ENCODE measurements at regions not wholly inside any gene's neighbourhood (a gene's known extent, or its start where the extent isn't known, plus 50 kb on each side); places are given as distances from the start of the nearest gene placed in this dataset.
"Not testable (repeated sequence)": the region's sequence is repeated elsewhere in the genome, so short reads cannot be mapped to it uniquely, and the experiment has no call there.

DNA sequence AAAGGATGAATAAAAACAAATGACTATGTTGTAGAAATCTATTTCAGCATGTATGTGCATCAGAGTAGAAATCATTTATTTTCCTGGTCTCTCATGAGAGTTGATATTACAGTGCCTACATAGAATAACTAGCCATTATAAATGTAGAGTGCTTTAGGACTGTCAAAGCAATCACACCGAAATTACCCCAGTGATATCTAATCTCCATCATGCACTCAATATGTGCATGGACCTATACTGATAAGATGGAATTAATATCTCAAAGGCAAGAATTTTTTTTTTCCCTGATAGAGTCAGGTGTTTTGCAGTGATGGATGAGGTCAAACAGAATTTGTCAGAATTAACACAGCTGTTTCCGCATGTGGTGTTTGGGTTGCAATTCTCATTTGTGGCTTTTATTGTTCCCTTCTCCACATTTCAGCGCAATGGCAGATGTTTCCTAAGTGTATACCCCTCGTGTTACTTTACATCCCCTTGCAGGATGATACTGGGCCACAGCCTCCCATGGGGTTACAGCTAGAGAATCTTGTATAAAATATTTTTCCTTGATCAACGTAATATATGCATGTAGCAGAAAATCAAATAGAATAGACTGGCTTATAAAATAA lies 298.8 kb downstream of the RASEF start:
- Mint-ChIP-seq H3K4me3 (no peak overlapping the region), H3K27me3 (ENCODE audit: insufficient read depth) (no peaks in the 10 kb centered on the region; the same call in 1 of the 2 replicates), H3K4me1 (ENCODE audit: low read depth) (no peaks in the 10 kb centered on the region), H3K9me3 (peaks cover 33% of the 10 kb centered on the region), H3K36me3 (ENCODE audit: low read depth) (no peaks in the 10 kb centered on the region), H3K27ac (no peak overlapping the region)
- DNase-seq: no peak
- TF ChIP-seq, protein P1, sequence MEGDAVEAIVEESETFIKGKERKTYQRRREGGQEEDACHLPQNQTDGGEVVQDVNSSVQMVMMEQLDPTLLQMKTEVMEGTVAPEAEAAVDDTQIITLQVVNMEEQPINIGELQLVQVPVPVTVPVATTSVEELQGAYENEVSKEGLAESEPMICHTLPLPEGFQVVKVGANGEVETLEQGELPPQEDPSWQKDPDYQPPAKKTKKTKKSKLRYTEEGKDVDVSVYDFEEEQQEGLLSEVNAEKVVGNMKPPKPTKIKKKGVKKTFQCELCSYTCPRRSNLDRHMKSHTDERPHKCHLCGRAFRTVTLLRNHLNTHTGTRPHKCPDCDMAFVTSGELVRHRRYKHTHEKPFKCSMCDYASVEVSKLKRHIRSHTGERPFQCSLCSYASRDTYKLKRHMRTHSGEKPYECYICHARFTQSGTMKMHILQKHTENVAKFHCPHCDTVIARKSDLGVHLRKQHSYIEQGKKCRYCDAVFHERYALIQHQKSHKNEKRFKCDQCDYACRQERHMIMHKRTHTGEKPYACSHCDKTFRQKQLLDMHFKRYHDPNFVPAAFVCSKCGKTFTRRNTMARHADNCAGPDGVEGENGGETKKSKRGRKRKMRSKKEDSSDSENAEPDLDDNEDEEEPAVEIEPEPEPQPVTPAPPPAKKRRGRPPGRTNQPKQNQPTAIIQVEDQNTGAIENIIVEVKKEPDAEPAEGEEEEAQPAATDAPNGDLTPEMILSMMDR (IDR thresholded peaks at IDR 0.05): no peak

DNA sequence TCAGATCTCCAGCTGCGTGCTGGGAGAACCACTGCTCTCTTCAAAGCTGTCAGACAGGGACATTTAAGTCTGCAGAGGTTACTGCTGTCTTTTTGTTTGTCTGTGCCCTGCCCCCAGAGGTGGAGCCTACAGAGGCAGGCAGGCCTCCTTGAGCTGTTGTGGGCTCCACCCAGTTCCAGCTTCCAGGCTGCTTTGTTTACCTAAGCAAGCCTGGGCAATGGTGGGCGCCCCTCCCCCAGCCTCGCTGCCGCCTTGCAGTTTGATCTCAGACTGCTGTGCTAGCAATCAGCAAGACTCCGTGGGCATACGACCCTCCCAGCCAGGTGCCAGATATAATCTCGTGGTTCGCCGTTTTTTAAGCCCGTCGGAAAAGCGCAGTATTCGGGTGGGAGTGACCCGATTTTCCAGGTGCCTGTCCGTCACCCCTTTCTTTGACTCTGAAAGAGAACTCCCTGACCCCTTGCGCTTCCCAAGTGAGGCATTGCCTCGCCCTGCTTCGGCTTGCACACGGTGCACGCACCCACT lies 288.2 kb downstream of the RASEF start:
- not testable (repeated sequence) for H3K4me3 Mint-ChIP-seq; H3K4me1 Mint-ChIP-seq (ENCODE audit: low read depth); DNase-seq; H3K27me3 Mint-ChIP-seq (ENCODE audit: insufficient read depth); H3K36me3 Mint-ChIP-seq (ENCODE audit: low read depth); H3K27ac Mint-ChIP-seq
- peaks cover 19% of the 10 kb centered on the region for H3K9me3 Mint-ChIP-seq

DNA sequence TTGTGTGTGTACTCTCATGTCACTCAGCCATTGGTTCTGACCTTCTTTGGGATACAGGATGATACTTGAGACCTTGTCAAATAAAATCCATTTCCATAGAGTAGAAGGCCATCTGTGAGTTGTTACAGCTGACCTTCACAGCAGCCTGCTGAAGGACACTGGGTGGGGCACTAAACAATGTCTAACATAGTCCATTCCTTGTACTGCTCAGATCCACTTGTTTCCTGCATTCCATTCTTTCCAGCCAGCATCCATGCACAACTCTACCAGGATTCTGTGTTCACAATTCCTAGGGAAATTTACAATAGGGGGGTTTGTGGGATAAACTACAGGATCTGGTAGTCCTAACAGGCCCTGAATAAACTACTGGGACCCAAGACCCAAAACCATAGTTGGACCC lies 286.4 kb downstream of the RASEF start:
- Mint-ChIP-seq H3K27me3 (ENCODE audit: insufficient read depth) (no peaks in the 10 kb centered on the region; the same call in none of the 2 replicates), H3K4me1 (ENCODE audit: low read depth) (no peaks in the 10 kb centered on the region), H3K4me3 (no peak overlapping the region), H3K27ac (no peak overlapping the region), H3K9me3 (peaks cover 19% of the 10 kb centered on the region), H3K36me3 (ENCODE audit: low read depth) (no peaks in the 10 kb centered on the region)
- no peak for DNase-seq
- TF ChIP-seq, protein P1 (IDR thresholded peaks at IDR 0.05): no peak

DNA sequence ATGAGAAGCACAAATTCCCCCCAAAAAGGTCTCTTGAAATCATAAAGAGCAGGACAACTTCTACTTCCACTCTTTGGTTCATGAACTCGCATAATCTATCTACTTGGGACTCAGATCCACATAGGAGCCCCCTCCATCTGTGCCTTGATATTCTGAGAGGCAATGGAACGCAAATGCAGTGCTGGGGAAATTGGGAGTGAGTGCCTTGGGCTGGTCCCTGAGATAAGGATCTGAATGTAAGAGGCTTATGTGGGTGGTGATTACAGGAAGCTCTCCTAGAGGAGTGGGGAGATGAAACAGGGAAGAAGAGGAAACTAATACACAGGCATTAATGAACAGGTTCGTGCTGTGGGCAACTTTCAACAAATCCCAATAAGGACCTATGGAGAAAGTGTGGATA lies 285.6 kb downstream of the RASEF start:
- Mint-ChIP-seq H3K27ac (no peak overlapping the region), H3K4me1 (ENCODE audit: low read depth) (no peaks in the 10 kb centered on the region), H3K36me3 (ENCODE audit: low read depth) (no peaks in the 10 kb centered on the region), H3K4me3 (no peak overlapping the region), H3K9me3 (peaks cover 19% of the 10 kb centered on the region), H3K27me3 (ENCODE audit: insufficient read depth) (no peaks in the 10 kb centered on the region; the same call in none of the 2 replicates)
- TF ChIP-seq, protein P1 (IDR thresholded peaks at IDR 0.05): no peak
- DNase-seq: no peak

DNA sequence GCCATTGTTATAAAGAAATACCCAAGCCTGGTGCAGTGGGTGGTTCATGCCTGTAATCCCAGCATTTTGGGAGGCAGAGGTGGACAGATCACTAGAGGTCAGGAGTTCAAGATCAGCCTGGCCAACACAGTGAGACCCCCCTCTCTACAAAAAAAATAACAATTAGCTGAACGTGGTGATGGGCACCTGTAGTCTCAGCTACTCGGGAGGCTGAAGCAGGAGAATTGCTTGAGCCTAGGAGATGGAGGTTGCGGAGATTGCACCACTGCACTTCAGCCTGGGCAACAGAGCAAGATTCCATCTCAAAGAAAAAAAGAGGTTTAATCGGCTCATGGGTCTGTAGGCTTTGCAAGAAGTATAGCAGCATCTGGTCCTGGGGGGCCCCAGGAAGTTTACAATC lies 284.0 kb downstream of the RASEF start:
- not testable (repeated sequence) for H3K4me3 Mint-ChIP-seq; H3K27ac Mint-ChIP-seq; H3K27me3 Mint-ChIP-seq (ENCODE audit: insufficient read depth); DNase-seq; H3K4me1 Mint-ChIP-seq (ENCODE audit: low read depth); H3K36me3 Mint-ChIP-seq (ENCODE audit: low read depth)
- peaks cover 19% of the 10 kb centered on the region for H3K9me3 Mint-ChIP-seq

DNA sequence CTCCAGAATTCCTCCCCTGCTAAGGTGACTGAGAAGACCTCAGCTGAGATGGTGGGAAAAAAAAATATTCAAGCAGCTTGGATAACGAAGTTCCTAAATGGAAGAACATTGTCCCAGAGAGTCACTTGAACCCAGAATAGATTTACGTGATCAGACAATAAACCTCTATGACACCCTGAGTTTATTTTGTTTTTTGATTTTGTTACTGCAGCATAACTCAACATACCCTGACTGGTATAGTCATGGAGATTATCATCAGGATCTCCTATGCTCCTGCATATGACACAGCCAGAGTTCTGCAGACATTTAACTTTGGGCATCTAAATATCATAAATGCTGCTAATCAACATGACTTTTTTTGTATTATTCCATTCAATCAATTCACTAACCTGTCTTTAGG lies 282.9 kb downstream of the RASEF start:
- TF ChIP-seq, protein P1 (IDR thresholded peaks at IDR 0.05): no peak
- H3K27ac Mint-ChIP-seq: no peak overlapping the region
- no peaks in the 10 kb centered on the region; the same call in none of the 2 replicates for H3K27me3 Mint-ChIP-seq (ENCODE audit: insufficient read depth)
- H3K4me1 Mint-ChIP-seq (ENCODE audit: low read depth): no peaks in the 10 kb centered on the region
- peaks cover 24% of the 10 kb centered on the region for H3K9me3 Mint-ChIP-seq
- H3K36me3 Mint-ChIP-seq (ENCODE audit: low read depth): no peaks in the 10 kb centered on the region
- H3K4me3 Mint-ChIP-seq: no peak overlapping the region
- no peak for DNase-seq
